H9 (cell line): ENCODE measurements at regions not wholly inside any gene's neighbourhood (a gene's known extent, or its start where the extent isn't known, plus 50 kb on each side); places are given as distances from the start of the nearest gene placed in this dataset.

ENCODE experiments used
- DNase-seq: peaks from one replicate; pipeline ENCODE4 v3.0.0-alpha.2; 2017
- H2AFZ ChIP-seq: one replicate; pipeline ENCODE4 v1.6.1; 2013; ENCODE audit warnings: mild to moderate bottlenecking, low read length, control low read depth, moderate library complexity
- H2AK5ac ChIP-seq: 2 replicates; pipeline ENCODE4 v1.6.1; 2013; ENCODE audit warnings: low read length, control low read depth, mixed read lengths; ENCODE audit not compliant: insufficient read length
- H2BK120ac ChIP-seq: one replicate; pipeline ENCODE4 v1.6.1; 2013; ENCODE audit warnings: low read depth, mild to moderate bottlenecking, low read length, control low read depth, inconsistent platforms; ENCODE audit not compliant: poor library complexity, severe bottlenecking
- H2BK12ac ChIP-seq: 2 replicates; pipeline ENCODE4 v1.6.1; 2013; ENCODE audit warnings: low read length, control low read depth, mixed read lengths, low read depth; ENCODE audit not compliant: insufficient read length
- H2BK15ac ChIP-seq: 2 replicates; pipeline ENCODE4 v1.6.1; 2013; ENCODE audit warnings: low read depth, low read length, control low read depth
- H2BK20ac ChIP-seq: one replicate; pipeline ENCODE4 v1.6.1; 2013; ENCODE audit warnings: low read depth, mild to moderate bottlenecking, low read length, control low read depth, inconsistent platforms; ENCODE audit not compliant: poor library complexity, severe bottlenecking
- H2BK5ac ChIP-seq: 2 replicates; pipeline ENCODE4 v1.6.1; 2013; ENCODE audit warnings: low read length, control low read depth, mixed read lengths; ENCODE audit not compliant: insufficient read length
- H3K14ac ChIP-seq: 2 replicates; pipeline ENCODE4 v1.6.1; 2013; ENCODE audit warnings: low read length, control low read depth; ENCODE audit not compliant: insufficient read depth
- H3K18ac ChIP-seq: 2 replicates; pipeline ENCODE4 v1.6.1; 2013; ENCODE audit warnings: low read depth, mild to moderate bottlenecking, mixed read lengths, low read length, control low read depth; ENCODE audit not compliant: insufficient read length
- H3K23ac ChIP-seq: 2 replicates; pipeline ENCODE4 v1.6.1; 2013; ENCODE audit warnings: low read length, control low read depth, mixed read lengths, low read depth; ENCODE audit not compliant: insufficient read length
- H3K23me2 ChIP-seq: 2 replicates; pipeline ENCODE4 v1.6.1; 2013; ENCODE audit warnings: low read depth, mild to moderate bottlenecking, mixed read lengths, low read length, control low read depth; ENCODE audit not compliant: insufficient read length, poor library complexity, severe bottlenecking
- H3K27ac ChIP-seq: 2 replicates; pipeline ENCODE4 v1.5.1; 2013; ENCODE audit warnings: low read length, control low read depth, mixed read lengths, low read depth; ENCODE audit not compliant: insufficient read length
- H3K27me3 ChIP-seq: 2 replicates; pipeline ENCODE4 v1.6.1; 2013; ENCODE audit warnings: low read length, control low read depth, inconsistent platforms; ENCODE audit not compliant: insufficient read depth
- H3K4ac ChIP-seq: 2 replicates; pipeline ENCODE4 v1.6.1; 2013; ENCODE audit warnings: low read depth, mild to moderate bottlenecking, control low read depth, inconsistent platforms, low read length, moderate library complexity
- H3K4me1 ChIP-seq: 2 replicates; pipeline ENCODE4 v1.6.1; 2013; ENCODE audit warnings: low read length, control low read depth, inconsistent platforms; ENCODE audit not compliant: insufficient read depth
- H3K4me2 ChIP-seq: 2 replicates; pipeline ENCODE4 v1.6.1; 2013; ENCODE audit warnings: low read length, control low read depth, mixed read lengths; ENCODE audit not compliant: insufficient read length, insufficient read depth
- H3K56ac ChIP-seq: 2 replicates; pipeline ENCODE4 v1.6.1; 2013; ENCODE audit warnings: low read depth, mild to moderate bottlenecking, mixed read lengths, low read length, control low read depth; ENCODE audit not compliant: insufficient read length
- H3K79me1 ChIP-seq: 2 replicates; pipeline ENCODE4 v1.6.1; 2013; ENCODE audit warnings: low read depth, mild to moderate bottlenecking, moderate library complexity, low read length, control low read depth, inconsistent platforms; ENCODE audit not compliant: insufficient read depth, poor library complexity, severe bottlenecking
- H3K79me2 ChIP-seq: 2 replicates; pipeline ENCODE4 v1.6.1; 2013; ENCODE audit warnings: low read length, control low read depth, inconsistent platforms; ENCODE audit not compliant: insufficient read depth
- H3K9ac ChIP-seq: 2 replicates; pipeline ENCODE4 v1.6.1; 2013; ENCODE audit warnings: low read length, control low read depth, mixed read lengths; ENCODE audit not compliant: insufficient read length; ENCODE audit errors: extremely low read depth
- H3K9me3 ChIP-seq: one replicate; pipeline ENCODE4 v1.6.1; 2013; ENCODE audit warnings: low read depth, low read length, inconsistent platforms; ENCODE audit not compliant: control insufficient read depth
- H3T11ph ChIP-seq: one replicate; pipeline ENCODE4 v1.6.1; 2013; ENCODE audit warnings: mild to moderate bottlenecking, low read length, control low read depth, inconsistent platforms
- H4K20me1 ChIP-seq: one replicate; pipeline ENCODE4 v1.6.1; 2013; ENCODE audit not compliant: control insufficient read depth, insufficient read length, insufficient read depth
- H4K5ac ChIP-seq: 2 replicates; pipeline ENCODE4 v1.6.1; 2013; ENCODE audit warnings: low read depth, mild to moderate bottlenecking, mixed read lengths, low read length, control low read depth; ENCODE audit not compliant: insufficient read length
- H4K8ac ChIP-seq: replicated peaks from 2 replicates; pipeline ENCODE4 v1.6.1; 2013; ENCODE audit warnings: low read length, control low read depth, mixed read lengths, low read depth; ENCODE audit not compliant: insufficient read length
- H4K91ac ChIP-seq: 2 replicates; pipeline ENCODE4 v1.6.1; 2013; ENCODE audit warnings: low read depth, mild to moderate bottlenecking, moderate library complexity, mixed read lengths, low read length, control low read depth; ENCODE audit not compliant: insufficient read length
- H3K27ac Mint-ChIP-seq, 3 experiments: 2 replicates in 2 of 3; 3 replicates in 1 of 3; pipeline ENCODE4 v1.8.0; 2020 to 2021; ENCODE audit warnings: mixed read lengths in 3 of 3, mild to moderate bottlenecking in 1 of 3, moderate library complexity in 1 of 3
- H3K27me3 Mint-ChIP-seq: 2 replicates; pipeline ENCODE4 v1.8.0; 2021; ENCODE audit warnings: low read depth, mild to moderate bottlenecking, moderate library complexity, mixed read lengths
- H3K36me3 Mint-ChIP-seq, 3 experiments: 2 replicates in 2 of 3; 3 replicates in 1 of 3; pipeline ENCODE4 v1.8.0; 2020 to 2021; ENCODE audit warnings: low read depth in 3 of 3, mixed read lengths in 3 of 3; ENCODE audit not compliant: insufficient read depth in 1 of 3
- H3K4me1 Mint-ChIP-seq, 2 experiments: 2 replicates each; pipeline ENCODE4 v1.8.0; 2020; ENCODE audit warnings: mixed read lengths in 2 of 2
- H3K4me3 Mint-ChIP-seq, 2 experiments: 2 replicates in 1 of 2; 3 replicates in 1 of 2; pipeline ENCODE4 v1.8.0; 2020 to 2021; ENCODE audit warnings: mild to moderate bottlenecking in 2 of 2, mixed read lengths in 2 of 2, moderate library complexity in 1 of 2
- H3K9me3 Mint-ChIP-seq, 2 experiments: 2 replicates in 1 of 2; 3 replicates in 1 of 2; pipeline ENCODE4 v1.8.0; 2020; ENCODE audit warnings: mild to moderate bottlenecking in 2 of 2, mixed read lengths in 2 of 2, moderate library complexity in 1 of 2
- WGBS: extraction: QIAGEN DNeasy Blood & Tissue Kit; methylation state at CpG from one replicate; pipeline ENCODE4 v1.1.7; 2013; ENCODE audit warnings: missing lambda C conversion rate, low lambda C conversion rate, mixed read lengths; ENCODE audit not compliant: insufficient read length; ENCODE audit errors: extremely low coverage; 5-methylcytosine and 5-hydroxymethylcytosine counted together
- TF ChIP-seq, protein P1 (sequence below): fragments of 200-600 bp; sonication (generic); conservative IDR thresholded peaks from 3 replicates; pipeline ENCODE4 v1.8.0; 2021; ENCODE audit warnings: antibody characterized with exemption, mild to moderate bottlenecking

DNA sequence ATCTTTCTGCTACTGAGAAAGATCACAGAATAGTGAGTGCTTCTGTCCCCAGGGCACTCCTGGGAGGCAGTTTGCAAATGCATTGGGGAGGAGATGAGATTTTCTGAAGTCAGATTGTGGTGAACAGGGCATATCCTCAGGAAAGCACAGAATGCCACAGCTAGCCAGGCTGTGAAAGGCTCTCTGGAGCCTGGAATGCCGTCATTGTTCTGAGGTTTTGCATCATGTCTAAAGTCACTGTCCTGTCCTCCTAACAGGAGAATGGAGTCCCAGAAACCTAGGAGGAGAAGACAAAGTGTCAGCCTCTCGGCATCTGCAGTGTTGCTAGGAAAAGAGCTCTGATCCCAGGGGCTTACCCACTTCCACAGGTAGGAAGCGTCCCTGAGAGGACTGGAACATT is 69.2 kb upstream of the IGFBP3 start:
- no peak overlapping the region for H3K56ac ChIP-seq
- no peak overlapping the region for H3K27ac Mint-ChIP-seq
- TF ChIP-seq, protein P1, sequence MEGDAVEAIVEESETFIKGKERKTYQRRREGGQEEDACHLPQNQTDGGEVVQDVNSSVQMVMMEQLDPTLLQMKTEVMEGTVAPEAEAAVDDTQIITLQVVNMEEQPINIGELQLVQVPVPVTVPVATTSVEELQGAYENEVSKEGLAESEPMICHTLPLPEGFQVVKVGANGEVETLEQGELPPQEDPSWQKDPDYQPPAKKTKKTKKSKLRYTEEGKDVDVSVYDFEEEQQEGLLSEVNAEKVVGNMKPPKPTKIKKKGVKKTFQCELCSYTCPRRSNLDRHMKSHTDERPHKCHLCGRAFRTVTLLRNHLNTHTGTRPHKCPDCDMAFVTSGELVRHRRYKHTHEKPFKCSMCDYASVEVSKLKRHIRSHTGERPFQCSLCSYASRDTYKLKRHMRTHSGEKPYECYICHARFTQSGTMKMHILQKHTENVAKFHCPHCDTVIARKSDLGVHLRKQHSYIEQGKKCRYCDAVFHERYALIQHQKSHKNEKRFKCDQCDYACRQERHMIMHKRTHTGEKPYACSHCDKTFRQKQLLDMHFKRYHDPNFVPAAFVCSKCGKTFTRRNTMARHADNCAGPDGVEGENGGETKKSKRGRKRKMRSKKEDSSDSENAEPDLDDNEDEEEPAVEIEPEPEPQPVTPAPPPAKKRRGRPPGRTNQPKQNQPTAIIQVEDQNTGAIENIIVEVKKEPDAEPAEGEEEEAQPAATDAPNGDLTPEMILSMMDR: no peak
- H3K79me2 ChIP-seq: no peaks in the 10 kb centered on the region
- peaks cover 0 to 2% (median 0%) of the 10 kb centered on the region in 3 experiments; a peak in 1 of 7 replicates for H3K36me3 Mint-ChIP-seq
- no peaks in the 10 kb centered on the region for H3K27me3 ChIP-seq
- no peak overlapping the region for H3K4me2 ChIP-seq
- no peak overlapping the region for H3T11ph ChIP-seq
- H2BK20ac ChIP-seq: no peak overlapping the region
- no peak overlapping the region for H4K5ac ChIP-seq
- no peaks in the 10 kb centered on the region for H3K23me2 ChIP-seq
- H2BK12ac ChIP-seq: no peak overlapping the region
- H4K91ac ChIP-seq: no peak overlapping the region
- peaks cover 0 to 8% of the 10 kb centered on the region in 2 experiments; a peak in 3 of 5 replicates for H3K9me3 Mint-ChIP-seq
- no peak overlapping the region for H2AFZ ChIP-seq
- H2BK15ac ChIP-seq: no peak overlapping the region
- H3K4ac ChIP-seq: no peak overlapping the region
- no peaks in the 10 kb centered on the region for H3K4me1 ChIP-seq
- no peak overlapping the region for H3K4me3 Mint-ChIP-seq
- H3K27me3 Mint-ChIP-seq: peaks cover 3% of the 10 kb centered on the region; the same call in 1 of the 2 replicates
- no peak overlapping the region for H4K8ac ChIP-seq
- H3K14ac ChIP-seq: no peak overlapping the region
- no peak overlapping the region for H3K27ac ChIP-seq
- DNase-seq: no peak
- no peak overlapping the region for H2AK5ac ChIP-seq
- no peak overlapping the region for H2BK120ac ChIP-seq
- no peak overlapping the region for H2BK5ac ChIP-seq
- whole genome bisulfite sequencing: no CpG with 5 or more reads among the region's 3 CpGs
- no peak overlapping the region for H3K18ac ChIP-seq
- no peak overlapping the region for H3K23ac ChIP-seq
- no peaks in the 10 kb centered on the region for H3K79me1 ChIP-seq
- no peaks in the 10 kb centered on the region for H4K20me1 ChIP-seq
- peaks cover 2 to 11% of the 10 kb centered on the region in 2 experiments; a peak in 2 of 4 replicates for H3K4me1 Mint-ChIP-seq
- H3K9ac ChIP-seq: no peak overlapping the region
- H3K9me3 ChIP-seq: no peaks in the 10 kb centered on the region
